ENCODE measurements at regions not wholly inside any gene's neighbourhood (a gene's known extent, or its start where the extent isn't known, plus 50 kb on each side); places are given as distances from the start of the nearest gene placed in this dataset.

DNA sequence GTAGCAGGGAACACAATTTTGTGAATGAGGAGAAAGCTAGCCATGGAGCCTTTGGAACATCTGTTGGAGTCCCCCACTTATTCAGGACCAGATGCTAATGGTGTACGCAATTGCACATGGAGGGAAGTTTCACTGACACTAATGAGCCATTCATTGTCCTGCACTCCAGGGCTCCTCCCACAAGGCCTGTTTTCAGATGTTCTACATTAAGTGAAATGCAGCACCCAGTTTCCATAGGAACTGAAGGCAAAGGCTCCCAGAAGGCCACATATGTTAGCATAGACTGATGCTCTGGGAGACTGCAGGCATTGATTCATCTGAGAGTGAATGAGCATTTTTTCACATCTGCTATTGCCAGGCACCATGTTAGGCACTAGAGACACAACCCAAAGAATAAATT is 399.5 kb downstream of the ETS1 start:
- peaks cover 20% of the 10 kb centered on the region for H3K9me3 Mint-ChIP-seq
- 93 to 94% methylated on average over 1 of the region's 1 CpG for WGBS, 2 experiments (ENCODE audit: insufficient coverage in 1 of 2, insufficient read length in 1 of 2)
- Histone ChIP-seq H3K36me3 (ENCODE audit: control insufficient read depth, insufficient read depth, low read length) (no peaks in the 10 kb centered on the region), H3K9me3 (ENCODE audit: control insufficient read depth, low read length) (peaks cover 6% of the 10 kb centered on the region), H3K4me3 (ENCODE audit: low read length) (no peak overlapping the region), H3K27ac (ENCODE audit: low read depth, low read length) (peak overlapping the region; percentile 57), H3K27me3 (ENCODE audit: control insufficient read depth, insufficient read depth, low read length, poor library complexity, severe bottlenecking) (no peaks in the 10 kb centered on the region), H3K4me1 (ENCODE audit: control insufficient read depth, insufficient read depth, low read length) (no peaks in the 10 kb centered on the region), H3K9ac (ENCODE audit: extremely low read depth, low read length, poor library complexity, severe bottlenecking) (no peak overlapping the region)
- no peak for DNase-seq
- H3K27ac Mint-ChIP-seq = no peak overlapping the region
- TF ChIP-seq, protein P1, sequence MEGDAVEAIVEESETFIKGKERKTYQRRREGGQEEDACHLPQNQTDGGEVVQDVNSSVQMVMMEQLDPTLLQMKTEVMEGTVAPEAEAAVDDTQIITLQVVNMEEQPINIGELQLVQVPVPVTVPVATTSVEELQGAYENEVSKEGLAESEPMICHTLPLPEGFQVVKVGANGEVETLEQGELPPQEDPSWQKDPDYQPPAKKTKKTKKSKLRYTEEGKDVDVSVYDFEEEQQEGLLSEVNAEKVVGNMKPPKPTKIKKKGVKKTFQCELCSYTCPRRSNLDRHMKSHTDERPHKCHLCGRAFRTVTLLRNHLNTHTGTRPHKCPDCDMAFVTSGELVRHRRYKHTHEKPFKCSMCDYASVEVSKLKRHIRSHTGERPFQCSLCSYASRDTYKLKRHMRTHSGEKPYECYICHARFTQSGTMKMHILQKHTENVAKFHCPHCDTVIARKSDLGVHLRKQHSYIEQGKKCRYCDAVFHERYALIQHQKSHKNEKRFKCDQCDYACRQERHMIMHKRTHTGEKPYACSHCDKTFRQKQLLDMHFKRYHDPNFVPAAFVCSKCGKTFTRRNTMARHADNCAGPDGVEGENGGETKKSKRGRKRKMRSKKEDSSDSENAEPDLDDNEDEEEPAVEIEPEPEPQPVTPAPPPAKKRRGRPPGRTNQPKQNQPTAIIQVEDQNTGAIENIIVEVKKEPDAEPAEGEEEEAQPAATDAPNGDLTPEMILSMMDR (conservative IDR thresholded peaks at IDR 0.05) = no peak
- no peaks in the 10 kb centered on the region for H3K36me3 Mint-ChIP-seq (ENCODE audit: low read depth)
- H3K4me3 Mint-ChIP-seq = no peak overlapping the region
- H3K27me3 Mint-ChIP-seq (ENCODE audit: insufficient read depth) = no peaks in the 10 kb centered on the region
- H3K4me1 Mint-ChIP-seq = peaks cover 9% of the 10 kb centered on the region

DNA sequence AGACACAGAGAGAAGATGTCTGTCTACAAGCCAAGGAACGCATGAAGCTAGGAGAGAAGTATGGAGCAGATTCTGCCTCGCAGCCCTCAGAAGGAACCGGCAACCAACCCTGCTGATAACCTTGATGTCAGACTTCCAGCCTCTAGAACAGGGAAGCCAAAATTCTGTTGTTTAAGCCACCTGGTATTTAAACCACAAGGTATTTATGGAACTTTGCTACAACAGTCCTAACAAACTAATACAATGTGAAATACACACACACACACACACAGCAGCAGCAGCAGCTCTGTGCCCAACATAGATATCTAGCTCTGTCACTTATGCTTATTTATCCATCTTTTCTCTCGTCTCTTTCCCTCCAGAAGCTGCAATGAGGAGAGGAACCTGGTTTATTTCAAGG is 400.0 kb downstream of the ETS1 start:
- peaks cover 20% of the 10 kb centered on the region for H3K9me3 Mint-ChIP-seq
- H3K27ac Mint-ChIP-seq = no peak overlapping the region
- Histone ChIP-seq H3K9me3 (ENCODE audit: control insufficient read depth, low read length) (peaks cover 6% of the 10 kb centered on the region), H3K27me3 (ENCODE audit: control insufficient read depth, insufficient read depth, low read length, poor library complexity, severe bottlenecking) (no peaks in the 10 kb centered on the region), H3K4me1 (ENCODE audit: control insufficient read depth, insufficient read depth, low read length) (no peaks in the 10 kb centered on the region), H3K9ac (ENCODE audit: extremely low read depth, low read length, poor library complexity, severe bottlenecking) (no peak overlapping the region), H3K36me3 (ENCODE audit: control insufficient read depth, insufficient read depth, low read length) (no peaks in the 10 kb centered on the region), H3K4me3 (ENCODE audit: low read length) (no peak overlapping the region), H3K27ac (ENCODE audit: low read depth, low read length) (no peak overlapping the region)
- 93 to 94% methylated on average over 4 of the region's 4 CpGs for WGBS, 2 experiments (ENCODE audit: insufficient coverage in 1 of 2, insufficient read length in 1 of 2)
- H3K4me1 Mint-ChIP-seq = peaks cover 11% of the 10 kb centered on the region
- H3K4me3 Mint-ChIP-seq = no peak overlapping the region
- TF ChIP-seq, protein P1 (conservative IDR thresholded peaks at IDR 0.05) = no peak
- H3K36me3 Mint-ChIP-seq (ENCODE audit: low read depth) = no peaks in the 10 kb centered on the region
- DNase-seq = no peak
- H3K27me3 Mint-ChIP-seq (ENCODE audit: insufficient read depth) = no peaks in the 10 kb centered on the region

DNA sequence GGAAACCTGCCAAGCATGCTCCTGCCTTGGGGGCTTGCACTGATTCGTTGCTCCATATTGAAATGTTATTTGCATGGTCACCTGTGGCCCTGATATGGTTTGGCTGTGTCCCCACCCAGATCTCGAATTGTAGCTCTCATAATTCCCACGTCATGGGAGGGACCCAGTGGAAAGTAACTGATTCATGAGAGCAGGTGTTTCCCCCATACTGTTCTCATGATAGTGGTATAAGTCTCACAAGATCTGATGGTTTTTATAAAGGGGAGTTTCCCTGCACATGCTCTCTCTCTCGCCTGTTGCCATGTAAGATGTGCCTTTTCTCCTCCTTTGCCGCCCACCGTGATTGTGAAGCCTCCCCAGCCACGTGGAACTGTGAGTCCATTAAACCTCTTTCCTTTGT is 402.4 kb downstream of the ETS1 start:
- H3K36me3 ChIP-seq (ENCODE audit: control insufficient read depth, insufficient read depth, low read length) = no peaks in the 10 kb centered on the region
- H3K9ac ChIP-seq (ENCODE audit: extremely low read depth, low read length, poor library complexity, severe bottlenecking) = no peak overlapping the region
- peaks cover 6% of the 10 kb centered on the region for H3K9me3 ChIP-seq (ENCODE audit: control insufficient read depth, low read length)
- no peak overlapping the region for H3K4me3 ChIP-seq (ENCODE audit: low read length)
- Mint-ChIP-seq H3K27ac (no peak overlapping the region), H3K27me3 (ENCODE audit: insufficient read depth) (no peaks in the 10 kb centered on the region), H3K4me1 (peaks cover 11% of the 10 kb centered on the region), H3K9me3 (peaks cover 20% of the 10 kb centered on the region), H3K36me3 (ENCODE audit: low read depth) (no peaks in the 10 kb centered on the region), H3K4me3 (no peak overlapping the region)
- WGBS, 2 experiments (ENCODE audit: insufficient coverage in 1 of 2, insufficient read length in 1 of 2) = 85 to 89% methylated on average over 3 to 7 of the region's 7 CpGs
- H3K4me1 ChIP-seq (ENCODE audit: control insufficient read depth, insufficient read depth, low read length) = no peaks in the 10 kb centered on the region
- no peak for DNase-seq
- H3K27me3 ChIP-seq (ENCODE audit: control insufficient read depth, insufficient read depth, low read length, poor library complexity, severe bottlenecking) = no peaks in the 10 kb centered on the region
- H3K27ac ChIP-seq (ENCODE audit: low read depth, low read length) = no peak overlapping the region
- TF ChIP-seq, protein P1 (conservative IDR thresholded peaks at IDR 0.05) = no peak
